ENCODE measurements at regions not wholly inside any gene's neighbourhood (a gene's known extent, or its start where the extent isn't known, plus 50 kb on each side); places are given as distances from the start of the nearest gene placed in this dataset.
A peak's percentile ranks its signal among the peaks of the same experiment; 100 is the strongest.

DNA sequence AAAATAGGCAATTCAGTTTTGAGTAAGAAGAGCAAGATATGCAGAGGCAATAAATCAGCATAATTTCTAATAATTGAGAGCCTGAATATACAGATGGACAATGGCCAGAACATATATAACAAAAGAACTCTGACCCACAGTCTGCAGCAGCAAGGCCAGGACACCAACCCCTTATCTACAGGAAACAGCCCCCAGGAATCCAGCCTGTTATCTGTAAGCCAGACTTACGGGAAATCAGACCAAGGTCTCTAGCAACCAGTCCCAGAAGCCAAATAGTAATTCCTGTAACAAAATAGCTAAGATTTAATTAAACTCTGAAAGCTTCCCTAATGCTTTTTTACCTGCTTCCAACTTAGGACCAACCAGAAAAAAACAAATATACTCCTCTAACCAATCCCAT lies 434.5 kb upstream of the GYPC start:
- Histone ChIP-seq H3K4me3 (no peak overlapping the region), H3K4me1 (no peaks in the 10 kb centered on the region), H3K36me3 (no peaks in the 10 kb centered on the region), H3K27me3 (ENCODE audit: low read depth) (no peaks in the 10 kb centered on the region), H3K9me3 (replicated peaks) (no peaks in the 10 kb centered on the region), H3K27ac (replicated peaks) (no peak overlapping the region)
- intact Hi-C loops (cut with micrococcal nuclease), result no loop called here
- DNase-seq, result no peak
- TF ChIP-seq, protein P1, sequence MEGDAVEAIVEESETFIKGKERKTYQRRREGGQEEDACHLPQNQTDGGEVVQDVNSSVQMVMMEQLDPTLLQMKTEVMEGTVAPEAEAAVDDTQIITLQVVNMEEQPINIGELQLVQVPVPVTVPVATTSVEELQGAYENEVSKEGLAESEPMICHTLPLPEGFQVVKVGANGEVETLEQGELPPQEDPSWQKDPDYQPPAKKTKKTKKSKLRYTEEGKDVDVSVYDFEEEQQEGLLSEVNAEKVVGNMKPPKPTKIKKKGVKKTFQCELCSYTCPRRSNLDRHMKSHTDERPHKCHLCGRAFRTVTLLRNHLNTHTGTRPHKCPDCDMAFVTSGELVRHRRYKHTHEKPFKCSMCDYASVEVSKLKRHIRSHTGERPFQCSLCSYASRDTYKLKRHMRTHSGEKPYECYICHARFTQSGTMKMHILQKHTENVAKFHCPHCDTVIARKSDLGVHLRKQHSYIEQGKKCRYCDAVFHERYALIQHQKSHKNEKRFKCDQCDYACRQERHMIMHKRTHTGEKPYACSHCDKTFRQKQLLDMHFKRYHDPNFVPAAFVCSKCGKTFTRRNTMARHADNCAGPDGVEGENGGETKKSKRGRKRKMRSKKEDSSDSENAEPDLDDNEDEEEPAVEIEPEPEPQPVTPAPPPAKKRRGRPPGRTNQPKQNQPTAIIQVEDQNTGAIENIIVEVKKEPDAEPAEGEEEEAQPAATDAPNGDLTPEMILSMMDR (IDR thresholded peaks at IDR 0.05; ENCODE audit: borderline replicate concordance), result no peak

DNA sequence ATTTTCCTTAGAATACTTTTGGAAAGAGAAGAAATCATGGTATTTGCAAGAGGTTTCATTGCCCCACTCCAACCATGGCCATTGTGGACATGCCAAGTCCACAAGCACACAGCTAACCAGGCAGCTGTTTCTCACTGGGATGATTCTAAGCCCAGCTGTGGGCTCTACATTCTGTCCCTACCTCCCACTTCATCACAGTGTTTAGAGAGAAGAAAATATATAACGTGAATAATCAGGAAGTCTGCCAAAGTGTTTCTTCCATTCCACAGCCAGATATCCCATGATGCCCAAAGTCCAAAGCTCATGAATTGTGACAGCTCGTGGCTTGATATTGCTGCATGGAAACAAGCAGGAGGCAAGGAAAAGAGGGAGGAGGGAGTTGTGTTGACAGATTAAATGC lies 433.7 kb upstream of the GYPC start:
- Histone ChIP-seq H3K4me3 (no peak overlapping the region), H3K9me3 (replicated peaks) (no peaks in the 10 kb centered on the region), H3K27me3 (ENCODE audit: low read depth) (no peaks in the 10 kb centered on the region), H3K36me3 (no peaks in the 10 kb centered on the region), H3K27ac (replicated peaks) (no peak overlapping the region), H3K4me1 (no peaks in the 10 kb centered on the region)
- intact Hi-C loops (cut with micrococcal nuclease), result no loop called here
- TF ChIP-seq, protein P1 (IDR thresholded peaks at IDR 0.05; ENCODE audit: borderline replicate concordance), result no peak
- no peak for DNase-seq

DNA sequence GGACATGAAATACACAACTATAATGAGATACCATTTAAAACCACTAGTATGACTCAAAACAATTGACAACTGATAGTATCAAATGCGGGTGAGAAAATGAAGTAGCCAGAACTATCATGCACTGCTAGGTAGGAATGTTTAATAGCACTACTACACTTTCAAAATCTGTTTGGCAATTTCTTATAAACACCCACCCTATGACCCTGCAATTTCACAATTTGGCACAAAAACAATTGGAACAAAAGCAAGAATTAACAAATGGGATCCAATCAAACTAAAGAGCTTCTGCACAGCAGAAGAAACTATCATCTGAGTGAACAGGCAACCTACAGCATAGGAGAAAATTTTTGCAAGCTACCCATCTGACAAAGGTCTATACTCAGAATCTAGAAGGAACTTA lies 431.2 kb upstream of the GYPC start:
- TF ChIP-seq, protein P1 (IDR thresholded peaks at IDR 0.05; ENCODE audit: borderline replicate concordance), result no peak
- intact Hi-C loops (cut with micrococcal nuclease), result no loop called here
- H3K36me3 ChIP-seq, result no peaks in the 10 kb centered on the region
- no peaks in the 10 kb centered on the region for H3K27me3 ChIP-seq (ENCODE audit: low read depth)
- no peak overlapping the region for H3K4me3 ChIP-seq
- peaks cover 19% of the 10 kb centered on the region for H3K9me3 ChIP-seq (replicated peaks)
- H3K27ac ChIP-seq (replicated peaks), result no peak overlapping the region
- no peaks in the 10 kb centered on the region for H3K4me1 ChIP-seq
- DNase-seq, result no peak

DNA sequence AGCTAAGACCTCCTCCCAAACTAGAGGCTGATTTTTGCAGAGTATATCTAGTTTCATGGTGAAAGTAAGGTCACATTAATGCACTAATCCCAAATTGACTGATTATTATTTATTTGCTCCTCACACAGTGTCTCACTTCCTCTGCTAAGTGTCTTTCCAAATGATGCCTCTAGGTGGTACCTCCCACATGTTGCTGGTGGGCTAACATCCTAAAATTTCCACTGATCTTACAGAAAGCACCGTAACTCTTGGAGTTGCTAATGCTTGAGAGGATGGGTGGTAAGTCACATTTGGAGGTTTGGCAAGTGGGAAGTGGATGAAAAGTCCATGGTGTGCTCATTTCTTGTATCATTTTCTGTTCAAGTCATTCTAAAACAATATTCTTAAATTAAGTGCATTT lies 428.7 kb upstream of the GYPC start:
- no peaks in the 10 kb centered on the region for H3K27me3 ChIP-seq (ENCODE audit: low read depth)
- no peaks in the 10 kb centered on the region for H3K36me3 ChIP-seq
- H3K4me1 ChIP-seq, result no peaks in the 10 kb centered on the region
- no peak for DNase-seq
- intact Hi-C loops (cut with micrococcal nuclease), result no loop called here
- TF ChIP-seq, protein P1 (IDR thresholded peaks at IDR 0.05; ENCODE audit: borderline replicate concordance), result peak; percentile 25
- no peak overlapping the region for H3K4me3 ChIP-seq
- H3K27ac ChIP-seq (replicated peaks), result no peak overlapping the region
- peaks cover 26% of the 10 kb centered on the region for H3K9me3 ChIP-seq (replicated peaks)

DNA sequence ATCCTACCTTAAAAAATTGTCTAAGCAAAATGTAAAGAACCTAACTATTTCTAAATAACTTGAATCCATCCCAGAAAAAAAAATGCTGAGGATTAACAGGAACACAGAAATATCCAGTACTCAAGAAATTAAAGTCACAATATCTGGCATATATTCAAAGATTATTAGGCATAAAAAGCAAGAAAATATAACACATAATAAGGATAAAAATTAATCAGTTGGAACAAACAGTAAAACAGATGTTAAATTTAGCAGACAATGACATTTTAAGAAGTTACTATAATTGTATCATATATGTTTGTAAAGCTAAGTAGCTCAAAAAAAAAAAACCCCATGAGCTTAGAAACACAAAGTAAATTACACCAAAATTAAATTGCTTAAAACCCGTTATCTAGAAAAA lies 427.4 kb upstream of the GYPC start:
- Histone ChIP-seq H3K36me3 (no peaks in the 10 kb centered on the region), H3K4me1 (no peaks in the 10 kb centered on the region), H3K4me3 (no peak overlapping the region), H3K27ac (replicated peaks) (no peak overlapping the region), H3K27me3 (ENCODE audit: low read depth) (peaks cover 4% of the 10 kb centered on the region), H3K9me3 (replicated peaks) (peaks cover 26% of the 10 kb centered on the region)
- DNase-seq, result no peak
- intact Hi-C loops (cut with micrococcal nuclease), result no loop called here
- TF ChIP-seq, protein P1 (IDR thresholded peaks at IDR 0.05; ENCODE audit: borderline replicate concordance), result no peak

- Histone ChIP-seq H3K27me3 (ENCODE audit: low read depth) (peaks cover 5% of the 10 kb centered on the region), H3K4me3 (no peak overlapping the region), H3K4me1 (peaks cover 8% of the 10 kb centered on the region), H3K36me3 (no peaks in the 10 kb centered on the region), H3K27ac (replicated peaks) (no peak overlapping the region), H3K9me3 (replicated peaks) (no peaks in the 10 kb centered on the region)
- no peak for DNase-seq
- TF ChIP-seq, protein P1 (IDR thresholded peaks at IDR 0.05; ENCODE audit: borderline replicate concordance), result no peak
- intact Hi-C loops (cut with micrococcal nuclease), result no loop called here
These were observed 417.7 kb upstream of the GYPC start for GRCh38 chr2:126238251-126238650.

Data from left ventricle myocardium inferior (tissue), 1 donor.